Adrenal gland (tissue), 5 donors: ENCODE measurements at regions not wholly inside any gene's neighbourhood (a gene's known extent, or its start where the extent isn't known, plus 50 kb on each side); places are given as distances from the start of the nearest gene placed in this dataset.

Experiments used
- POLR2A ChIP-seq, 2 donors: fragments of 450-650 bp; IDR thresholded peaks; one replicate each; pipeline ENCODE4 v1.6.1; 2017; ENCODE audit warnings: antibody characterized with exemption in 2 of 2, mild to moderate bottlenecking in 2 of 2, moderate library complexity in 1 of 2
- TF ChIP-seq, protein P1 (sequence below), 6 experiments: fragments of 450-650 bp in 4 of 6; fragments of 200-600 bp in 2 of 6; sonication (generic) in 1 of 6; IDR thresholded peaks; 1 replicate in 5 of 6; 2 replicates in 1 of 6; pipeline versions ENCODE4 v1.5.1 to v1.8.0; 2016 to 2021; ENCODE audit warnings: antibody characterized with exemption in 6 of 6, mild to moderate bottlenecking in 2 of 6, moderate library complexity in 1 of 6
- donor health status: DM: no; HTN: no; CAD: no.

DNA sequence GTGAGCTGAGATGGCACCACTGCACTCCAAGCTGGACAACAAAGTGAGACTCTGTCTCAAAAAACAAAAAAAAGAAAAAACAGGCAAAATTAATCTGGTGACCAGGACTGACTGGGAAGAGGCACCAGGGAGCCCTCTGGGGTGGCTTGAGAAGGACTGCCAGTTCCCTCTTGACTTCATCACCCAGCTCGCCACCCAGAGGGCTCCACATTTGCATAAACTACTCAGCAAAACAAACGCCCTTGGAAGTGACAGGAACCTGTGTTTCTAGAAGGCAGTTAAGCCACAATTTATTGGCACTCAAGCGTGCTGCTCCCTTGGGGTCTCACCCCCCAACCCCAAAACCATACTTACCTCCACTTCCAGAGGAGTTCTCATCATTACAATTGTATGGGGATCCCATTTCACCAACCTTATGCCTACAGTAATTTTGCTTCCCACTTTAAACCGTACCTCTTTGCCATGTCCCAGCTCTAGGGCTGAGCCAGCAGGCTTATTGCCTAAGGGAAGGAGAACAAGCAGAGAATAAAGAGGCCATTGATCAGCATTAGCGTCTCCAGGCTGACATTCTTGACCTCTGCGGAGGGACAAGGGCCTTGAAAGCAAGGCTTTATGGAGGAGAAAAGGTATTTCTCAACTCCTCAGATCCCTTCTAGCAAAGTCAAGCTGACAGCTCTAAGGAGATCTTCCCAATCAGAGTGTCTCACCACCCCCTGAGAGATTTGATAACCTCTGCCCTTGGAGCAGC, 357.4 kb downstream of the SHQ1 start:
- TF ChIP-seq, protein P1, sequence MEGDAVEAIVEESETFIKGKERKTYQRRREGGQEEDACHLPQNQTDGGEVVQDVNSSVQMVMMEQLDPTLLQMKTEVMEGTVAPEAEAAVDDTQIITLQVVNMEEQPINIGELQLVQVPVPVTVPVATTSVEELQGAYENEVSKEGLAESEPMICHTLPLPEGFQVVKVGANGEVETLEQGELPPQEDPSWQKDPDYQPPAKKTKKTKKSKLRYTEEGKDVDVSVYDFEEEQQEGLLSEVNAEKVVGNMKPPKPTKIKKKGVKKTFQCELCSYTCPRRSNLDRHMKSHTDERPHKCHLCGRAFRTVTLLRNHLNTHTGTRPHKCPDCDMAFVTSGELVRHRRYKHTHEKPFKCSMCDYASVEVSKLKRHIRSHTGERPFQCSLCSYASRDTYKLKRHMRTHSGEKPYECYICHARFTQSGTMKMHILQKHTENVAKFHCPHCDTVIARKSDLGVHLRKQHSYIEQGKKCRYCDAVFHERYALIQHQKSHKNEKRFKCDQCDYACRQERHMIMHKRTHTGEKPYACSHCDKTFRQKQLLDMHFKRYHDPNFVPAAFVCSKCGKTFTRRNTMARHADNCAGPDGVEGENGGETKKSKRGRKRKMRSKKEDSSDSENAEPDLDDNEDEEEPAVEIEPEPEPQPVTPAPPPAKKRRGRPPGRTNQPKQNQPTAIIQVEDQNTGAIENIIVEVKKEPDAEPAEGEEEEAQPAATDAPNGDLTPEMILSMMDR (IDR thresholded peaks at IDR 0.05) = no peak
- TF ChIP-seq POLR2A (IDR thresholded peaks at IDR 0.05) = no peak
